Lower lobe of right lung (tissue), 2 donors: ENCODE measurements at regions not wholly inside any gene's neighbourhood (a gene's known extent, or its start where the extent isn't known, plus 50 kb on each side); places are given as distances from the start of the nearest gene placed in this dataset.

Experiments used
- ATAC-seq, 2 donors: fragments of 200-7000 bp; cut with Tn5 transposase; one replicate each; pipeline ENCODE4 v1.9.1; 2020 to 2022; ENCODE audit warnings: mild to moderate bottlenecking in 2 of 2, moderate library complexity in 2 of 2
- DNase-seq: peaks from one replicate; pipeline ENCODE4 v3.0.0-alpha.2; 2020
- H3K27ac ChIP-seq: fragments of 200-600 bp; one replicate; pipeline ENCODE4 v1.8.0; 2022
- H3K27me3 ChIP-seq: fragments of 200-600 bp; one replicate; pipeline ENCODE4 v1.8.0; 2022; ENCODE audit warnings: low read depth
- H3K36me3 ChIP-seq: fragments of 200-600 bp; one replicate; pipeline ENCODE4 v1.8.0; 2022; ENCODE audit warnings: mild to moderate bottlenecking
- H3K4me1 ChIP-seq: fragments of 200-600 bp; one replicate; pipeline ENCODE4 v1.8.0; 2022
- H3K4me3 ChIP-seq: fragments of 200-600 bp; one replicate; pipeline ENCODE4 v1.8.0; 2022; ENCODE audit warnings: mild to moderate bottlenecking
- H3K9me3 ChIP-seq: fragments of 200-600 bp; one replicate; pipeline ENCODE4 v1.8.0; 2022
- CTCF ChIP-seq: fragments of 200-600 bp; IDR thresholded peaks from one replicate; pipeline ENCODE4 v1.8.0; 2022; ENCODE audit warnings: antibody characterized with exemption, mild to moderate bottlenecking
- intact Hi-C: fragments of 100-400 bp; cut with DNase I; formaldehyde crosslinking; loops from one replicate; pipeline ENCODE4 v1.11.0; 2022
- donor health status: DM: no; HTN: yes; CAD: no; lungs with severe emphysema.

- H3K4me3 ChIP-seq = no peak overlapping the region
- H3K9me3 ChIP-seq = no peaks in the 10 kb centered on the region
- no peak for DNase-seq
- TF ChIP-seq CTCF = no peak
- H3K27ac ChIP-seq = no peak overlapping the region
- H3K4me1 ChIP-seq = no peaks in the 10 kb centered on the region
- no peaks in the 10 kb centered on the region for H3K36me3 ChIP-seq
- intact Hi-C loops = no loop called here
- no peaks in the 10 kb centered on the region for H3K27me3 ChIP-seq
- no peak for ATAC-seq
Observed at GRCh38 chr7:153443032-153443701, 609.0 kb upstream of the DPP6 start.

- DNase-seq (no peak), ATAC-seq (no peak)
- Histone ChIP-seq H3K4me3 (no peak overlapping the region), H3K27me3 (no peaks in the 10 kb centered on the region), H3K27ac (no peak overlapping the region), H3K36me3 (no peaks in the 10 kb centered on the region), H3K9me3 (no peaks in the 10 kb centered on the region), H3K4me1 (no peaks in the 10 kb centered on the region)
- TF ChIP-seq CTCF = no peak
- intact Hi-C loops = no loop called here
Observed at GRCh38 chr7:153444641-153445040, 607.6 kb upstream of the DPP6 start.

GRCh38 chr7:153445641-153446040, 606.6 kb upstream of the DPP6 start:
- Histone ChIP-seq H3K9me3 (no peaks in the 10 kb centered on the region), H3K27ac (no peak overlapping the region), H3K36me3 (no peaks in the 10 kb centered on the region), H3K27me3 (no peaks in the 10 kb centered on the region), H3K4me1 (no peaks in the 10 kb centered on the region), H3K4me3 (no peak overlapping the region)
- ATAC-seq (no peak), DNase-seq (no peak)
- no peak for TF ChIP-seq CTCF
- intact Hi-C loops = no loop called here

GRCh38 chr7:153446490-153446889, 605.7 kb upstream of the DPP6 start:
- H3K27me3 ChIP-seq = no peaks in the 10 kb centered on the region
- H3K36me3 ChIP-seq = no peaks in the 10 kb centered on the region
- intact Hi-C loops = no loop called here
- TF ChIP-seq CTCF = no peak
- no peaks in the 10 kb centered on the region for H3K9me3 ChIP-seq
- H3K4me3 ChIP-seq = no peak overlapping the region
- ATAC-seq (no peak), DNase-seq (no peak)
- H3K4me1 ChIP-seq = no peaks in the 10 kb centered on the region
- no peak overlapping the region for H3K27ac ChIP-seq

- Histone ChIP-seq H3K4me1 (no peaks in the 10 kb centered on the region), H3K27me3 (no peaks in the 10 kb centered on the region), H3K9me3 (no peaks in the 10 kb centered on the region), H3K36me3 (no peaks in the 10 kb centered on the region), H3K27ac (no peak overlapping the region), H3K4me3 (no peak overlapping the region)
- intact Hi-C loops = no loop called here
- ATAC-seq = no peak
- no peak for DNase-seq
- TF ChIP-seq CTCF = no peak
Observed at GRCh38 chr7:153447011-153447410, 605.2 kb upstream of the DPP6 start.
